ENCODE measurements at regions not wholly inside any gene's neighbourhood (a gene's known extent, or its start where the extent isn't known, plus 50 kb on each side); places are given as distances from the start of the nearest gene placed in this dataset.
A peak's percentile ranks its signal among the peaks of the same experiment; 100 is the strongest.

- Mint-ChIP-seq H3K9me3 (ENCODE audit: unreplicated experiment) (no peaks in the 10 kb centered on the region), H3K4me3 (ENCODE audit: unreplicated experiment) (no peak overlapping the region), H3K27ac (ENCODE audit: unreplicated experiment) (no peak overlapping the region), H3K27me3 (ENCODE audit: unreplicated experiment) (no peaks in the 10 kb centered on the region), H3K36me3 (ENCODE audit: unreplicated experiment) (no peaks in the 10 kb centered on the region), H3K4me1 (ENCODE audit: low read depth, unreplicated experiment) (peaks cover 5% of the 10 kb centered on the region)
- no peak for TF ChIP-seq CTCF (IDR thresholded peaks at IDR 0.05; ENCODE audit: partially characterized antibody, unreplicated experiment)
- DNase-seq = no peak
These were observed 469.4 kb upstream of the TNC start for GRCh38 chr9:115587310-115587709.

GRCh38 chr9:115590011-115590410 is 472.1 kb upstream of the TNC start:
- Mint-ChIP-seq H3K4me1 (ENCODE audit: low read depth, unreplicated experiment) (peaks cover 5% of the 10 kb centered on the region), H3K9me3 (ENCODE audit: unreplicated experiment) (no peaks in the 10 kb centered on the region), H3K4me3 (ENCODE audit: unreplicated experiment) (no peak overlapping the region), H3K36me3 (ENCODE audit: unreplicated experiment) (no peaks in the 10 kb centered on the region), H3K27me3 (ENCODE audit: unreplicated experiment) (no peaks in the 10 kb centered on the region), H3K27ac (ENCODE audit: unreplicated experiment) (no peak overlapping the region)
- no peak for TF ChIP-seq CTCF (IDR thresholded peaks at IDR 0.05; ENCODE audit: partially characterized antibody, unreplicated experiment)
- DNase-seq = no peak

- no peak overlapping the region for H3K4me3 Mint-ChIP-seq (ENCODE audit: unreplicated experiment)
- H3K36me3 Mint-ChIP-seq (ENCODE audit: unreplicated experiment) = no peaks in the 10 kb centered on the region
- H3K27ac Mint-ChIP-seq (ENCODE audit: unreplicated experiment) = no peak overlapping the region
- peaks cover 8% of the 10 kb centered on the region for H3K4me1 Mint-ChIP-seq (ENCODE audit: low read depth, unreplicated experiment)
- TF ChIP-seq CTCF (IDR thresholded peaks at IDR 0.05; ENCODE audit: partially characterized antibody, unreplicated experiment) = no peak
- no peaks in the 10 kb centered on the region for H3K27me3 Mint-ChIP-seq (ENCODE audit: unreplicated experiment)
- H3K9me3 Mint-ChIP-seq (ENCODE audit: unreplicated experiment) = no peaks in the 10 kb centered on the region
- no peak for DNase-seq
These were observed 473.6 kb upstream of the TNC start for GRCh38 chr9:115591584-115591984.

- no peak for DNase-seq
- peak; percentile 82 for TF ChIP-seq CTCF (IDR thresholded peaks at IDR 0.05; ENCODE audit: partially characterized antibody, unreplicated experiment)
- Mint-ChIP-seq H3K27ac (ENCODE audit: unreplicated experiment) (no peak overlapping the region), H3K4me1 (ENCODE audit: low read depth, unreplicated experiment) (peaks cover 8% of the 10 kb centered on the region), H3K27me3 (ENCODE audit: unreplicated experiment) (no peaks in the 10 kb centered on the region), H3K9me3 (ENCODE audit: unreplicated experiment) (no peaks in the 10 kb centered on the region), H3K4me3 (ENCODE audit: unreplicated experiment) (no peak overlapping the region), H3K36me3 (ENCODE audit: unreplicated experiment) (no peaks in the 10 kb centered on the region)
These were observed 475.7 kb upstream of the TNC start for GRCh38 chr9:115593587-115594091.

- no peak for TF ChIP-seq CTCF (IDR thresholded peaks at IDR 0.05; ENCODE audit: partially characterized antibody, unreplicated experiment)
These were observed 476.6 kb upstream of the TNC start for GRCh38 chr9:115594557-115594956.

More at GRCh38 chr9:115594557-115594956, 476.6 kb upstream of the TNC start:
- no peak overlapping the region for H3K4me3 Mint-ChIP-seq (ENCODE audit: unreplicated experiment)
- no peaks in the 10 kb centered on the region for H3K9me3 Mint-ChIP-seq (ENCODE audit: unreplicated experiment)
- H3K27ac Mint-ChIP-seq (ENCODE audit: unreplicated experiment) = no peak overlapping the region
- H3K4me1 Mint-ChIP-seq (ENCODE audit: low read depth, unreplicated experiment) = peaks cover 8% of the 10 kb centered on the region
- H3K27me3 Mint-ChIP-seq (ENCODE audit: unreplicated experiment) = no peaks in the 10 kb centered on the region
- H3K36me3 Mint-ChIP-seq (ENCODE audit: unreplicated experiment) = no peaks in the 10 kb centered on the region
- no peak for DNase-seq

All from glutamatergic neuron (in vitro differentiated cells).